ENCODE measurements at regions not wholly inside any gene's neighbourhood (a gene's known extent, or its start where the extent isn't known, plus 50 kb on each side); places are given as distances from the start of the nearest gene placed in this dataset.

DNA sequence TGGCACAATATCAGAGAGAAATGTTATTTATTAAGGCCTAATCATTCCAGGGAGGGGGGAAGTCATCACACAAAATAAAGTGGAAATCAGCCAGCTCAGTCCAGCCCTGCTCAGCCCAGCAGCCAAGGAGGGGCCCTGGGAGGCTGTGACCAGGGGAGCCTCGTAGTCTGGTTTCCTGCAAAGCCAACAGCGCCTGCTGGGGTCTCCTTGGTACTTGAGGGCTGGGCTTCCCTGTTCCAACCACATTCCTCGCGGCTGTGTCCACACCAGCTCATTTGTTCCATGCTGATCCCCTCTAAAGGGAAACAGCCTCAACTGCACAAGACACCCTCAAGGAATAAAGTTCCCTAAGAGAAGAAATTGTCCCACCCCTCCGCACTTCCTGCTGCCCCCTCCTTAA lies 154.0 kb downstream of the TMEM132E start:
- Mint-ChIP-seq H3K36me3 (no peaks in the 10 kb centered on the region), H3K9me3 (peaks cover 0 to 5% (median 4%) of the 10 kb centered on the region in 3 donors), H3K4me1 (no peaks in the 10 kb centered on the region), H3K27ac (no peak overlapping the region), H3K4me3 (no peak overlapping the region), H3K27me3 (peaks cover 5 to 19% of the 10 kb centered on the region in 2 donors)
- ATAC-seq (replicated peaks in 1 of 4), result no peak
- no peaks in the 10 kb centered on the region for H3K9me3 ChIP-seq
- DNase-seq, result no peak
- no peak overlapping the region for H3K4me3 ChIP-seq (ENCODE audit: control insufficient read depth in 1 of 2, extremely low read depth in 1 of 2, low read length in 1 of 2)
- no peaks in the 10 kb centered on the region for H3K4me1 ChIP-seq (ENCODE audit: control insufficient read depth in 1 of 2, extremely low read depth in 1 of 2, insufficient read depth in 2 of 2, low read length in 2 of 2)
- peaks cover 0 to 27% of the 10 kb centered on the region in 2 experiments for H3K27me3 ChIP-seq (replicated peaks in 1 of 2; ENCODE audit: control insufficient read depth in 2 of 2, extremely low read depth in 1 of 2, insufficient read depth in 2 of 2, low read length in 1 of 2)
- no peaks in the 10 kb centered on the region for H3K36me3 ChIP-seq (ENCODE audit: control insufficient read depth in 2 of 2, extremely low read depth in 1 of 2, insufficient read depth in 1 of 2, low read length in 1 of 2)
- 47% methylated on average over 3 of the region's 5 CpGs for WGBS (ENCODE audit: insufficient coverage)
- POLR2A ChIA-PET, result no interaction called here
- CTCF ChIA-PET, result no interaction called here
- H3K27ac ChIP-seq (ENCODE audit: low read length), result no peak overlapping the region

DNA sequence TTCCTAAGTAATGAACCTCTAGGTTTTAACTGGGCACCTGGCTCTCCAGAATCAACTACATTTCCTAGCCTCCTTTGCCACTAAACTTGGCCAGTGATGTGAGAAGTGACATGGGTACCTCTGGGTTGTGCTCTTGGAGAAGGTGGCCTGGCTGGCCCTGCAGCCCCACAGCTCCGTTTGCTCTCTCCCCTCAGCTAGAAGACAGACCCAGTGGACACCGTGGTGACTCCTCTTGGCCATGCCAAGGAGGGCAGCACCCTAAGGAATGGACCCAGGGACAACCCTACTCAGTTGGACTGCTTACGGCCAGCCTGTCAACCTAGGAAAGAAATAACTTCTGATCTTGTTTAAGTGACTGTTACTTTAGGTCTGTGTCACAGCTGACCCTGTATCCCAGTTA lies 151.4 kb downstream of the TMEM132E start:
- ATAC-seq (replicated peaks in 1 of 4) (no peak), DNase-seq (peak in 1 of 35 experiments; percentile 18)
- POLR2A ChIA-PET, result no interaction called here
- H3K4me1 Mint-ChIP-seq, result no peaks in the 10 kb centered on the region
- H3K4me3 Mint-ChIP-seq, result no peak overlapping the region
- peaks cover 9 to 22% of the 10 kb centered on the region in 2 donors for H3K27me3 Mint-ChIP-seq
- H3K36me3 ChIP-seq (ENCODE audit: control insufficient read depth in 2 of 2, extremely low read depth in 1 of 2, insufficient read depth in 1 of 2, low read length in 1 of 2), result no peaks in the 10 kb centered on the region
- H3K27ac ChIP-seq (ENCODE audit: low read length), result no peak overlapping the region
- peaks cover 0 to 31% of the 10 kb centered on the region in 2 experiments for H3K27me3 ChIP-seq (replicated peaks in 1 of 2; ENCODE audit: control insufficient read depth in 2 of 2, extremely low read depth in 1 of 2, insufficient read depth in 2 of 2, low read length in 1 of 2)
- no peaks in the 10 kb centered on the region for H3K9me3 ChIP-seq
- no CpG with 5 or more reads among the region's 3 CpGs for WGBS (ENCODE audit: insufficient coverage)
- no peak overlapping the region for H3K27ac Mint-ChIP-seq
- no peak overlapping the region for H3K4me3 ChIP-seq (ENCODE audit: control insufficient read depth in 1 of 2, extremely low read depth in 1 of 2, low read length in 1 of 2)
- CTCF ChIA-PET, result no interaction called here
- H3K9me3 Mint-ChIP-seq, result peaks cover 0 to 5% (median 4%) of the 10 kb centered on the region in 3 donors
- no peaks in the 10 kb centered on the region for H3K36me3 Mint-ChIP-seq
- H3K4me1 ChIP-seq (ENCODE audit: control insufficient read depth in 1 of 2, extremely low read depth in 1 of 2, insufficient read depth in 2 of 2, low read length in 2 of 2), result no peaks in the 10 kb centered on the region

DNA sequence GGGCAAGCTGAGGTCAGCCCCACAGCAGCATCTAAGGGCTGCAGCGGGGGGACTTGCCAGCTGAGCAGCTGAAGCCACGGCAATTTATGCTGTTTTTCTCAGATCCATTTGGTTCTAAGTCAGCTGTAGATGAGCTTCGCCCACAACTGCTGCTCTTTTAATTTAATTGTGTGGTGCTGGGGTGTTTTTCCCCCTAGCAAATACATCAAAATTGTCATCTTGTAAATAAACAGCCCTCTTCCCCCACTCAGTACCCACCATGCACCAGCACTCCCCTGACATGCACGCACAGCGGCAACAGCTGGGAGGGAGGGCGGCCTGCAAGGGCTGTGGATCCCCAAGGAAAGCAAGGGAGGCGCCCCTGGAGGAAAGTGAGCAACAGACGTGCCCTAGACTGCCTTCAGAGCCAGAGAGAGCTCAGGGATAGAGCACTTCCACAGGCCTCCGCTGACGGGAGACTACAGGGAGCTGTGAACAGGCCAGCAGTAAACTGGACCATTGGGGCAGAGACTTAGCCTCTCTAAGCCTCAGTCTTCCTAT lies 149.5 kb downstream of the TMEM132E start:
- CTCF ChIA-PET, result interaction anchor here in 1 of 2 donors (0.7 kb wide), 1 partner anchor 176 kb away, joined by 7 read pairs; no protein-coding TSS in a partner anchor
- H3K27ac Mint-ChIP-seq, result no peak overlapping the region
- 58% methylated on average over 4 of the region's 10 CpGs for WGBS (ENCODE audit: insufficient coverage)

DNA sequence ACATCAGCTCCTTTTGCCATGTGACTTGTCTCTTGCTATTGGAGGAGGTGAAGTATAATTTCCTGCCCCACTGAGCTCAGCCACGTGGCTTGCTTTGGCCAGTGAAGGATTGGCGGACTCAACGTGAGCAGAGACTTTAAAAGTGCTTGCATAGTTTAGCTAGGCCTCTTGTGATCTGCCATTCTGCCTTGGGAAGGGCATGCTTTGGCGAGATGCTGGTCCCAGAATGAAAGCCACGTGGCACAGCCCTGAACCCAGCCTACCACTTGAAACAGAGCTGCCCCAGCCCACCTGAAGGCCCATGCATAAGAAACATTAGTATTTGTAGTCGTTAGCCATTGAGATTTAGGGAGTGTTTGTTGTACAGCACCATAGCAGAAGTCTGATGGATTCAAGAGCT lies 148.2 kb downstream of the TMEM132E start:
- Histone ChIP-seq H3K36me3 (ENCODE audit: control insufficient read depth in 2 of 2, extremely low read depth in 1 of 2, insufficient read depth in 1 of 2, low read length in 1 of 2) (no peaks in the 10 kb centered on the region), H3K4me1 (ENCODE audit: control insufficient read depth in 1 of 2, extremely low read depth in 1 of 2, insufficient read depth in 2 of 2, low read length in 2 of 2) (no peaks in the 10 kb centered on the region), H3K27ac (ENCODE audit: low read length) (no peak overlapping the region), H3K27me3 (replicated peaks in 1 of 2; ENCODE audit: control insufficient read depth in 2 of 2, extremely low read depth in 1 of 2, insufficient read depth in 2 of 2, low read length in 1 of 2) (peaks cover 0 to 28% of the 10 kb centered on the region in 2 experiments), H3K9me3 (no peaks in the 10 kb centered on the region), H3K4me3 (ENCODE audit: control insufficient read depth in 1 of 2, extremely low read depth in 1 of 2, low read length in 1 of 2) (no peak overlapping the region)
- POLR2A ChIA-PET, result no interaction called here
- WGBS (ENCODE audit: insufficient coverage), result 62% methylated on average over 6 of the region's 6 CpGs
- CTCF ChIA-PET, result interaction anchor here in 1 of 2 donors (0.6 kb wide), 1 partner anchor 112 kb away, joined by 3 read pairs; no protein-coding TSS in a partner anchor
- ATAC-seq (replicated peaks in 1 of 4) (no peak), DNase-seq (no peak)
- Mint-ChIP-seq H3K27ac (no peak overlapping the region), H3K4me3 (no peak overlapping the region), H3K9me3 (peaks cover 0 to 5% (median 4%) of the 10 kb centered on the region in 3 donors), H3K36me3 (no peaks in the 10 kb centered on the region), H3K4me1 (no peaks in the 10 kb centered on the region), H3K27me3 (peaks cover 14 to 17% of the 10 kb centered on the region in 2 donors)

More for the DNA sequence above, 149.5 kb downstream of the TMEM132E start:
- POLR2A ChIA-PET, result no interaction called here
- Histone ChIP-seq H3K9me3 (no peaks in the 10 kb centered on the region), H3K27ac (ENCODE audit: low read length) (no peak overlapping the region), H3K4me3 (ENCODE audit: control insufficient read depth in 1 of 2, extremely low read depth in 1 of 2, low read length in 1 of 2) (no peak overlapping the region), H3K27me3 (replicated peaks in 1 of 2; ENCODE audit: control insufficient read depth in 2 of 2, extremely low read depth in 1 of 2, insufficient read depth in 2 of 2, low read length in 1 of 2) (peaks cover 0 to 27% of the 10 kb centered on the region in 2 experiments), H3K36me3 (ENCODE audit: control insufficient read depth in 2 of 2, extremely low read depth in 1 of 2, insufficient read depth in 1 of 2, low read length in 1 of 2) (no peaks in the 10 kb centered on the region), H3K4me1 (ENCODE audit: control insufficient read depth in 1 of 2, extremely low read depth in 1 of 2, insufficient read depth in 2 of 2, low read length in 2 of 2) (no peaks in the 10 kb centered on the region)
- Mint-ChIP-seq H3K9me3 (peaks cover 0 to 5% (median 4%) of the 10 kb centered on the region in 3 donors), H3K4me3 (no peak overlapping the region), H3K4me1 (no peaks in the 10 kb centered on the region), H3K27me3 (peaks cover 11 to 14% of the 10 kb centered on the region in 2 donors), H3K36me3 (no peaks in the 10 kb centered on the region)
- DNase-seq (peak in 1 of 35 experiments; percentile 17), ATAC-seq (replicated peaks in 1 of 4) (no peak)

DNA sequence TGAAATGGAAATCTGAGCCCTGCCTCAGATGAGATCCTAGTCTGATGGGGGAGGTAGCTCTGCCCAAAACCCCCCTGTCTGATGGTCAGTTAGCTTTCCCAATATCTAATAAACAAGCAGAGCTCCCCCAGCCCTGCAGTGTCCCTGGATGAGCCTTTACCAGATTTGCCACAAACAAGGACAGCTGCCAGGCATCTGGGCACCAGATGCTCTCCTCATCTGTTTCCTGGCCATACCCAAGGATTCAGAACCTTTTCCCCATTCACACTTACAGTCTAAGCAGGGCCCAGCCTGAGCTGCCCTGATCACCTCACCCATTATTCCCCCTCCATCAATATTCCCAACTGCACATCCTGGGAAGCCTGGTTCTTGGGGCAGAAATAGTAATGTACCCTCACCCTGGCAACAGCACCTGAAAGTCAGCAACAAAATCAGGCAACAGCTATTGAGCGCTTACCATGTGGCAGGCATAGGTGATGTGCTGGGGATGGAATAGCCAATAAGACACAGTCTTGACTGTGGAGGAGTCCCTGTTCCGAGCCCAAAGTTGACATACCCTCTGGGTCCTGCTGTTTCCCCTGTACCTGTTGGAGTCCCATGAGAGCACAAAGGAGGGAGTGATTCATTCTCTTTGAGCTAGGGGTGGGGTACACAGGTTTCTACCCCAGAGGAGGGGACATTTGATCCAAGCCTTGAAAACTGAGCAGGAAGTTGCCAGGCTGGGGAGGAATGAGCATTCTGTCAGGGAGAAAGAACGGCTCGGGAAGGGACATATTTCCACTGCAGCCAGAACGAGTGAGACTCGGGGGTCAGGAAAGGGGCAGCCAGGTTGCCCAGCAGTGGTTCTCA lies 147.4 kb downstream of the TMEM132E start:
- CTCF ChIA-PET, result interaction anchor here in 1 of 2 donors (0.5 kb wide), 1 partner anchor 1408 kb away, joined by 9 read pairs; no protein-coding TSS in a partner anchor
- H3K27ac Mint-ChIP-seq, result no peak overlapping the region
- H3K4me3 Mint-ChIP-seq, result no peak overlapping the region
- POLR2A ChIA-PET, result no interaction called here
- ATAC-seq (replicated peaks in 1 of 4), result no peak
- H3K4me1 Mint-ChIP-seq, result no peaks in the 10 kb centered on the region
- peaks cover 0 to 4% (median 2%) of the 10 kb centered on the region in 3 donors for H3K9me3 Mint-ChIP-seq
- no peak for DNase-seq
- no peaks in the 10 kb centered on the region for H3K36me3 Mint-ChIP-seq
- H3K36me3 ChIP-seq (ENCODE audit: control insufficient read depth in 2 of 2, extremely low read depth in 1 of 2, insufficient read depth in 1 of 2, low read length in 1 of 2), result no peaks in the 10 kb centered on the region
- H3K4me3 ChIP-seq (ENCODE audit: control insufficient read depth in 1 of 2, extremely low read depth in 1 of 2, low read length in 1 of 2), result no peak overlapping the region
- peaks cover 0 to 30% of the 10 kb centered on the region in 2 experiments for H3K27me3 ChIP-seq (replicated peaks in 1 of 2; ENCODE audit: control insufficient read depth in 2 of 2, extremely low read depth in 1 of 2, insufficient read depth in 2 of 2, low read length in 1 of 2)
- H3K27me3 Mint-ChIP-seq, result peaks cover 12 to 16% of the 10 kb centered on the region in 2 donors
- no peaks in the 10 kb centered on the region for H3K4me1 ChIP-seq (ENCODE audit: control insufficient read depth in 1 of 2, extremely low read depth in 1 of 2, insufficient read depth in 2 of 2, low read length in 2 of 2)
- 91% methylated on average over 5 of the region's 6 CpGs for WGBS (ENCODE audit: insufficient coverage)
- no peak overlapping the region for H3K27ac ChIP-seq (ENCODE audit: low read length)
- no peaks in the 10 kb centered on the region for H3K9me3 ChIP-seq

- Histone ChIP-seq H3K4me1 (ENCODE audit: control insufficient read depth in 1 of 2, extremely low read depth in 1 of 2, insufficient read depth in 2 of 2, low read length in 2 of 2) (no peaks in the 10 kb centered on the region), H3K36me3 (ENCODE audit: control insufficient read depth in 2 of 2, extremely low read depth in 1 of 2, insufficient read depth in 1 of 2, low read length in 1 of 2) (no peaks in the 10 kb centered on the region), H3K27ac (ENCODE audit: low read length) (no peak overlapping the region), H3K9me3 (no peaks in the 10 kb centered on the region), H3K27me3 (replicated peaks in 1 of 2; ENCODE audit: control insufficient read depth in 2 of 2, extremely low read depth in 1 of 2, insufficient read depth in 2 of 2, low read length in 1 of 2) (peaks cover 0 to 32% of the 10 kb centered on the region in 2 experiments), H3K4me3 (ENCODE audit: control insufficient read depth in 1 of 2, extremely low read depth in 1 of 2, low read length in 1 of 2) (no peak overlapping the region)
- no peaks in the 10 kb centered on the region for H3K9me3 Mint-ChIP-seq
- POLR2A ChIA-PET, result no interaction called here
- DNase-seq, result no peak
- ATAC-seq (replicated peaks in 1 of 4), result no peak
- no peak overlapping the region for H3K27ac Mint-ChIP-seq
- H3K4me3 Mint-ChIP-seq, result no peak overlapping the region
- WGBS (ENCODE audit: insufficient coverage), result no CpG with 5 or more reads among the region's 3 CpGs
- H3K27me3 Mint-ChIP-seq, result peaks cover 7 to 16% of the 10 kb centered on the region in 2 donors
- H3K36me3 Mint-ChIP-seq, result no peaks in the 10 kb centered on the region
- CTCF ChIA-PET, result interaction anchor here in 1 of 2 donors (0.6 kb wide), 1 partner anchor 40 kb away, joined by 3 read pairs; no protein-coding TSS in a partner anchor
- no peaks in the 10 kb centered on the region for H3K4me1 Mint-ChIP-seq
These were observed 146.3 kb downstream of the TMEM132E start for GRCh38 chr17:34725725-34726124.
